GM23338 (cell line): ENCODE measurements at regions not wholly inside any gene's neighbourhood (a gene's known extent, or its start where the extent isn't known, plus 50 kb on each side); places are given as distances from the start of the nearest gene placed in this dataset.

Source experiments
- ATAC-seq: fragments of 200-7000 bp; cut with Tn5 transposase; 3 replicates; pipeline ENCODE4 v1.9.1; 2020
- DNase-seq: peaks from one replicate; pipeline ENCODE4 v3.0.0-alpha.2; 2015; ENCODE audit warnings: low spot score
- H2AFZ ChIP-seq: fragments of 200-600 bp; sonication (generic); 2 replicates; pipeline ENCODE4 v1.8.0; 2016; ENCODE audit warnings: antibody characterized with exemption, mild to moderate bottlenecking, moderate library complexity
- H3F3A ChIP-seq: fragments of 200-600 bp; sonication (generic); replicated peaks from 2 replicates; pipeline ENCODE4 v1.8.0; 2017; ENCODE audit warnings: antibody characterized with exemption, mixed run types, low read depth
- H3K27ac ChIP-seq: fragments of 200-600 bp; sonication (generic); 2 replicates; pipeline ENCODE4 v1.6.1; 2016; ENCODE audit warnings: low read depth
- H3K27me3 ChIP-seq: fragments of 200-600 bp; sonication (generic); 2 replicates; pipeline ENCODE4 v1.8.0; 2016; ENCODE audit warnings: mild to moderate bottlenecking, mixed run types, moderate library complexity; ENCODE audit not compliant: insufficient read depth
- H3K36me3 ChIP-seq: fragments of 200-600 bp; sonication (generic); 2 replicates; pipeline ENCODE4 v1.8.0; 2016; ENCODE audit warnings: mild to moderate bottlenecking; ENCODE audit not compliant: insufficient read depth
- H3K4me1 ChIP-seq: fragments of 200-600 bp; sonication (generic); 2 replicates; pipeline ENCODE4 v1.8.0; 2016; ENCODE audit warnings: mild to moderate bottlenecking, moderate library complexity; ENCODE audit not compliant: insufficient read depth
- H3K4me2 ChIP-seq: fragments of 200-600 bp; sonication (generic); 2 replicates; pipeline ENCODE4 v1.7.1; 2017; ENCODE audit warnings: mixed run types
- H3K4me3 ChIP-seq: fragments of 200-600 bp; sonication (generic); 2 replicates; pipeline ENCODE4 v1.6.1; 2016; ENCODE audit warnings: mixed run types
- H3K79me2 ChIP-seq: fragments of 200-600 bp; sonication (generic); replicated peaks from 2 replicates; pipeline ENCODE4 v1.8.0; 2017; ENCODE audit warnings: mild to moderate bottlenecking; ENCODE audit not compliant: insufficient read depth
- H3K9me2 ChIP-seq: fragments of 200-600 bp; sonication (generic); 2 replicates; pipeline ENCODE4 v1.8.0; 2017; ENCODE audit not compliant: insufficient read depth
- H4K20me1 ChIP-seq: fragments of 200-600 bp; sonication (generic); replicated peaks from 2 replicates; pipeline ENCODE4 v1.8.0; 2017; ENCODE audit warnings: mild to moderate bottlenecking; ENCODE audit not compliant: insufficient read depth
- H3K27ac Mint-ChIP-seq: 2 replicates; pipeline ENCODE4 v1.8.0; 2020; ENCODE audit warnings: inconsistent platforms, mild to moderate bottlenecking, moderate library complexity, mixed read lengths
- H3K27me3 Mint-ChIP-seq: 3 replicates; pipeline ENCODE4 v1.8.0; 2022; ENCODE audit warnings: low read depth, mild to moderate bottlenecking, moderate library complexity, mixed read lengths, inconsistent platforms; ENCODE audit not compliant: insufficient read depth, poor library complexity
- H3K36me3 Mint-ChIP-seq: 3 replicates; pipeline ENCODE4 v1.8.0; 2021; ENCODE audit warnings: low read depth, mild to moderate bottlenecking, inconsistent platforms, moderate library complexity, mixed read lengths
- H3K4me1 Mint-ChIP-seq: 3 replicates; pipeline ENCODE4 v1.8.0; 2020; ENCODE audit warnings: mild to moderate bottlenecking, inconsistent platforms, mixed read lengths
- H3K4me3 Mint-ChIP-seq: 3 replicates; pipeline ENCODE4 v1.8.0; 2021; ENCODE audit warnings: moderate library complexity, mild to moderate bottlenecking, inconsistent platforms, mixed read lengths
- H3K9me3 Mint-ChIP-seq: 3 replicates; pipeline ENCODE4 v1.8.0; 2020; ENCODE audit warnings: moderate library complexity, mild to moderate bottlenecking, inconsistent platforms, mixed read lengths
- CREB1 ChIP-seq: fragments of 250-450 bp; sonication (Bioruptor Pico); IDR thresholded peaks from 2 replicates; pipeline ENCODE4 v1.5.0; 2020; ENCODE audit warnings: low read depth, mild to moderate bottlenecking, moderate library complexity
- CTCF ChIP-seq, 2 experiments: fragments of 200-600 bp in 1 of 2; sonication (generic) in 1 of 2; conservative IDR thresholded peaks; 2 replicates each; pipeline versions ENCODE4 v1.5.1 to v1.6.1; 2016 to 2017; ENCODE audit warnings: antibody characterized with exemption in 2 of 2, low read depth in 2 of 2, mild to moderate bottlenecking in 2 of 2, moderate library complexity in 1 of 2
- ETS1 ChIP-seq: IDR thresholded peaks from 2 replicates; pipeline ENCODE4 v1.6.1; 2016; ENCODE audit warnings: antibody characterized with exemption
- EZH2 ChIP-seq: fragments of 200-600 bp; sonication (generic); IDR thresholded peaks from one replicate; pipeline ENCODE4 v1.8.0; 2017; ENCODE audit warnings: antibody characterized with exemption, mild to moderate bottlenecking, low read depth; ENCODE audit not compliant: unreplicated experiment
- EZH2phosphoT487 ChIP-seq: fragments of 200-600 bp; sonication (generic); IDR thresholded peaks from one replicate; pipeline ENCODE4 v1.8.1; 2018; ENCODE audit warnings: antibody characterized with exemption; ENCODE audit not compliant: unreplicated experiment
- JUNB ChIP-seq: IDR thresholded peaks from one replicate; pipeline ENCODE4 v1.6.1; 2016; ENCODE audit warnings: antibody characterized with exemption; ENCODE audit not compliant: unreplicated experiment
- NANOG ChIP-seq: IDR thresholded peaks from 2 replicates; pipeline ENCODE4 v1.6.1; 2016; ENCODE audit warnings: antibody characterized with exemption, borderline replicate concordance
- POLR2AphosphoS5 ChIP-seq: IDR thresholded peaks from 2 replicates; pipeline ENCODE4 v1.6.1; 2016; ENCODE audit warnings: antibody characterized with exemption, low read depth
- REST ChIP-seq: IDR thresholded peaks from one replicate; pipeline ENCODE4 v1.6.1; 2018; ENCODE audit warnings: antibody characterized with exemption; ENCODE audit not compliant: unreplicated experiment
- STAT1 ChIP-seq: IDR thresholded peaks from one replicate; pipeline ENCODE4 v1.6.1; 2016; ENCODE audit warnings: antibody characterized with exemption; ENCODE audit not compliant: unreplicated experiment
- ZNF114 ChIP-seq: fragments of 250-450 bp; sonication (Bioruptor Pico); IDR thresholded peaks from 2 replicates; pipeline ENCODE4 v1.5.0; 2020; ENCODE audit warnings: mild to moderate bottlenecking, moderate library complexity
- ZNF331 ChIP-seq: fragments of 250-450 bp; sonication (Bioruptor Pico); IDR thresholded peaks from 2 replicates; pipeline ENCODE4 v1.5.0; 2020; ENCODE audit warnings: low read depth, mild to moderate bottlenecking, moderate library complexity

- TF ChIP-seq REST (no peak), NANOG (no peak), POLR2AphosphoS5 (no peak), EZH2 (no peak), ETS1 (no peak), ZNF114 (no peak), ZNF331 (CRISPR knock-in tag) (no peak), STAT1 (no peak), EZH2phosphoT487 (no peak), CTCF (conservative IDR thresholded peaks at IDR 0.05; ENCODE audit: low read depth in 2 of 2) (no peak), CREB1 (CRISPR knock-in tag) (no peak)
Observed at GRCh38 chr15:53166684-53167201, 376.6 kb upstream of the ONECUT1 start (continued).

GRCh38 chr15:53165988-53166683 is 376.0 kb upstream of the ONECUT1 start:
- no peak overlapping the region for H2AFZ ChIP-seq
- H3K9me3 Mint-ChIP-seq, result no peaks in the 10 kb centered on the region
- H3K4me3 Mint-ChIP-seq, result no peak overlapping the region
- H3K27ac Mint-ChIP-seq, result no peak overlapping the region
- H3K27ac ChIP-seq, result no peak overlapping the region
- H3K9me2 ChIP-seq, result no peaks in the 10 kb centered on the region
- peaks cover 6% of the 10 kb centered on the region; the same call in 2 of the 3 replicates for H3K4me1 Mint-ChIP-seq
- no peaks in the 10 kb centered on the region for H3F3A ChIP-seq
- H4K20me1 ChIP-seq, result no peaks in the 10 kb centered on the region
- no peaks in the 10 kb centered on the region for H3K27me3 ChIP-seq
- no peaks in the 10 kb centered on the region for H3K4me1 ChIP-seq
- H3K79me2 ChIP-seq, result no peaks in the 10 kb centered on the region
- no peak for ATAC-seq
- H3K36me3 ChIP-seq, result 0 out of 2 replicates have a peak, but pooled peaks cover 6% of the 10 kb centered on the region
- H3K36me3 Mint-ChIP-seq, result no peaks in the 10 kb centered on the region
- DNase-seq, result no peak
- H3K27me3 Mint-ChIP-seq, result peaks cover 2% of the 10 kb centered on the region
- H3K4me3 ChIP-seq, result no peak overlapping the region
- no peak overlapping the region for H3K4me2 ChIP-seq
- TF ChIP-seq STAT1, result no peak
- TF ChIP-seq NANOG, result no peak
- no peak for TF ChIP-seq CTCF (conservative IDR thresholded peaks at IDR 0.05; ENCODE audit: low read depth in 2 of 2)
- TF ChIP-seq ETS1, result no peak
- no peak for TF ChIP-seq CREB1 (CRISPR knock-in tag)
- TF ChIP-seq ZNF331 (CRISPR knock-in tag), result no peak
- TF ChIP-seq POLR2AphosphoS5, result no peak
- TF ChIP-seq JUNB, result no peak
- TF ChIP-seq ZNF114, result no peak
